Right cardiac atrium (tissue), 5 donors: ENCODE measurements at regions not wholly inside any gene's neighbourhood (a gene's known extent, or its start where the extent isn't known, plus 50 kb on each side); places are given as distances from the start of the nearest gene placed in this dataset.

ENCODE experiments used
- ATAC-seq, 2 donors: fragments of 200-7000 bp; cut with Tn5 transposase; one replicate each; pipeline versions ENCODE4 v1.8.0 to v1.9.1; 2020; ENCODE audit warnings: moderate library complexity in 2 of 2, mild to moderate bottlenecking in 1 of 2
- DNase-seq, 3 donors: peaks; one replicate each; pipeline ENCODE4 v3.0.0-alpha.2; 2020
- H3K27ac ChIP-seq: one replicate; pipeline ENCODE4 v1.5.1; 2013; ENCODE audit warnings: mild to moderate bottlenecking, low read length, control low read depth, moderate library complexity
- H3K27me3 ChIP-seq: one replicate; pipeline ENCODE4 v1.6.1; 2013; ENCODE audit not compliant: control insufficient read depth, insufficient read depth
- H3K4me1 ChIP-seq: one replicate; pipeline ENCODE4 v1.6.1; 2013; ENCODE audit warnings: low read length; ENCODE audit not compliant: control insufficient read depth, insufficient read depth
- H3K4me3 ChIP-seq: one replicate; pipeline ENCODE4 v1.5.1; 2013; ENCODE audit warnings: low read length, control low read depth
- H3K9me3 ChIP-seq: one replicate; pipeline ENCODE4 v1.6.1; 2013; ENCODE audit warnings: low read length; ENCODE audit not compliant: control insufficient read depth
- WGBS: extraction: QIAGEN DNeasy Blood & Tissue Kit; methylation state at CpG from one replicate; pipeline ENCODE4 v1.1.7; 2013; 5-methylcytosine and 5-hydroxymethylcytosine counted together
- intact Hi-C, 4 donors: fragments of 100-400 bp; cut with DNase I; formaldehyde crosslinking; loops; one replicate each; pipeline versions ENCODE4 v1.11.0 to v1.14.0; 2022 to 2023
- donor health status: healthy with polysubstance abuse.
- donor health status: DM: no; HTN: yes; CAD: no.
- donor health status: DM: no; HTN: no; CAD: no.
- donor health status: DM: no; HTN: yes; CAD: no; lungs with severe emphysema.
- donor health status: DM: yes; HTN: yes; CAD: no.

DNA sequence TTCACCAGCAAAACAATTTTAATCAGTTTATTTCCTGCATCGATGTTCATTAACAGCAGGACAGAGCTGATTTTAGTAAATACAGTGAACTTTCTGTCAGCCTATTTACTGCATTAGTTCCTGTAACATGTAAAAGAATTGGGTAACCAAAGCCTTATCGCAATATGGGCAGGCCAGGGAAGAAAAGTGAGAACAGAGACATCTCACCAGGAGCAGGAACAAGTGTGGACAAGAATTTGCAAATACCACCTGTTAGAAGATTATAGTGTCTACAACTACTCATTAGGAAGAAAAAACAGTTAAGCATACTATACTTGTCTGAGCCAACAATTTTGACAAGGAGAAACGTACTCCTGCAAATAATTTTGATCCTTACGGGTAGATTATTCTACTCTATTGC is 1293.9 kb downstream of the PLA2G4A start:
- Histone ChIP-seq H3K4me1 (no peaks in the 10 kb centered on the region), H3K4me3 (no peak overlapping the region), H3K27ac (no peak overlapping the region), H3K27me3 (no peaks in the 10 kb centered on the region), H3K9me3 (no peaks in the 10 kb centered on the region)
- 69% methylated on average over 4 of the region's 4 CpGs for WGBS
- no peak for ATAC-seq
- no peak for DNase-seq
- intact Hi-C loops = no loop called here

GRCh38 chr1:188127507-188127906 is 1298.8 kb downstream of the PLA2G4A start:
- 77% methylated on average over 1 of the region's 1 CpG for WGBS
- ATAC-seq = no peak

DNA sequence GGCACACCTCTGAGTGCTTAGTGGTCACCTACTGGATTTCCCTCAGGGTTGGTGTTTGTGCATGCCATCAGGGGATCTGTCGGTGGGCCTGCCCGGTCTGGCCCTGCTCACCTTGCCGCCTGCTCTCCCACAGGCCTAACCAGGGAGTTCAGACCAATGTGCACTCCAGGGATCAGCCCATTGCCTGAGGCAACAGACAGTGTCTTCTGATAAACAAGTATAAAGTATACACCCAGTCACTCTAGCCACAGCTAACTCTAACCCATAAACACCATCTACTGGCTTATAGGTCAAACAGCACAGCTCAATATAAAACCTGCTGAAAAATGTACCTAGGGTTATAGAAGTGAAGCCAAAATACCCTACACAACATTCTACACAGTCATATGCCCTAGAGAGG is 1300.0 kb downstream of the PLA2G4A start:
- WGBS = 89% methylated on average over 3 of the region's 3 CpGs
- no peak for ATAC-seq
- no peaks in the 10 kb centered on the region for H3K4me1 ChIP-seq
- intact Hi-C loops = no loop called here
- no peak overlapping the region for H3K27ac ChIP-seq
- H3K9me3 ChIP-seq = no peaks in the 10 kb centered on the region
- no peaks in the 10 kb centered on the region for H3K27me3 ChIP-seq
- peak in 1 of 3 donors; percentile 7 for DNase-seq
- H3K4me3 ChIP-seq = no peak overlapping the region

More at GRCh38 chr1:188127507-188127906, 1298.8 kb downstream of the PLA2G4A start:
- intact Hi-C loops = no loop called here
- no peak overlapping the region for H3K27ac ChIP-seq
- no peak overlapping the region for H3K4me3 ChIP-seq
- no peaks in the 10 kb centered on the region for H3K9me3 ChIP-seq
- no peak for DNase-seq
- H3K4me1 ChIP-seq = no peaks in the 10 kb centered on the region
- no peaks in the 10 kb centered on the region for H3K27me3 ChIP-seq

DNA sequence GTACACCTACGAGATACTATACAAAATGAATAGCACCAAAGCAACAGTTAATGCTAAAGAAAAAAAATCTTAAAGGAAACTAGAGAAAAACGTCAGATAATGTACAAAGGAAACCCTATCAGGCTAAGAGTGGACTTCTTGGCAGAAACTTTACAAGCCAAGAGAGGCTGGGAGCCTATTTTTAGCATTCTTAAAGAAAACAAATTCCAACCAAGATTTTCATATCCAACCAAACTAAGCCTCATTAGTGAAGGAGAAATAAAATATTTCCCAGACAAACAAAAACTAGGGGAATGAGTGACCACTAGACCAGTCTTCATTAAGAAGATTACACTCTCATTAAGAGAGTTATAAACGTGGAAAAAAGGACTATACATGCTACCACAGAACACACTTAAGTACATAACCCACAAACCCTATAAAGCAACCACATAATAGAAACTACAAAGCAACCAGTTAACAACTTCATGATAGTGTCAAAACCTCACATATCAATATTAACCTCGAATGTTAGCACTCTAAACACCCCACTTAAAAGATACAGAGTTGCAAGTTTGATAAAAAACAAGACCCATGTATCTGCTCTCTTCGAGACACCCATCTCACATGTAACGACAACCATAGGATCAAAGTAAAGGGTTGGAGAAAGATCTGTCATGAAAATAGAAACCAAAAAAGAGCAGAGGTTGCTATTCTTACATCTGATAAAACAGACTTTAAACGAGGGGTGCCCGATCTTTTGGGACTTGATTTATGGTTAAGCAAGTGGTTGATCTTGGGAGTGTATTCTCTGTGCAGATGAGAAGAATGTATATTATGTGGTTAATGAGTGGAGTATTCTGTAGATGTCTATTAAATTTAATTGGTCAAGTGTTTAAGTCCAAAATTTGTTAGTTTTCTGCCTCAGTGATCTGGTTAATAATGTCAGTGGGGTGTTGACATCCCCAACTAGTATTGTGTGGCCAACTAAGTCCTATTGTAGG is 1301.4 kb downstream of the PLA2G4A start:
- Histone ChIP-seq H3K27ac (no peak overlapping the region), H3K4me3 (no peak overlapping the region), H3K4me1 (no peaks in the 10 kb centered on the region), H3K27me3 (no peaks in the 10 kb centered on the region), H3K9me3 (no peaks in the 10 kb centered on the region)
- intact Hi-C loops = no loop called here
- no peak for DNase-seq
- WGBS = 68% methylated on average over 8 of the region's 8 CpGs
- ATAC-seq = no peak

DNA sequence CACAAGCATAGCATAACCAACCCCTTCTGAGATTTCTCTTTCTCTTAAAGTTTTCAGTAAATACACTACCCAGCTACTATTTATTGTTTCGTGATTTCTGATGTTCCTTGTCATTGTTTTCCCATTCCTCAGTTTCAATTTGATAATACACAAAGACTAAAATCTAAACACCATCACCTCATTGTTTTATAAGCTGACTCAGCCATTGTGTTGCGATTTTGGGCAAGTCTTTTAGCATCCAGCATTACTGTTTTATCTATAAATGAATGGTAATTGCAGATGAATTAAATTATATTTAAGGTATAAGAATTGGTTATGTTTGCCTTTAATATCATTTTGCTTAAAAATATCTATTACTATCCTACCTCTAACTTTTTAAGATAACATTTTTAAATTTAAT is 1308.5 kb downstream of the PLA2G4A start:
- DNase-seq (no peak), ATAC-seq (no peak)
- intact Hi-C loops = no loop called here
- Histone ChIP-seq H3K4me1 (no peaks in the 10 kb centered on the region), H3K4me3 (no peak overlapping the region), H3K27me3 (no peaks in the 10 kb centered on the region), H3K27ac (no peak overlapping the region), H3K9me3 (no peaks in the 10 kb centered on the region)
- WGBS = 61% methylated on average over 2 of the region's 2 CpGs

DNA sequence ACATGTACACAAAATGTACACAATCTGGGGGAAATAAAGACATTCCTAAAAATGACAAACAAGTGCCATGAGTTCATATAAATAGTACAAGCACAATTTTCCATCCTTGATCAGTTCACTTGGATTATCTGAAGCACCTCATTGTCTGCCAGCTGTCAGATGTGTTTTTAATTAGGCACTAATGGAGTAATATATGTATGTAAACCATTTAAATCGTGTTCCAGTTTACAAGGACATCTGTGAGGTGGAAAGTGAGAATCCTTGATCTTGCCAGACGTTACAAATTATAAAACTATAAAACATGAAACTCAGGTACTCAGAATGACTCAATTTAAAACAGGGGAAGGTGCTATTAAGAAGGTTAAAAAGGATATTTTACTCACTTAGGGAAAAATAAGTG is 1312.2 kb downstream of the PLA2G4A start:
- ATAC-seq = no peak

GRCh38 chr1:188154196-188154595 is 1325.4 kb downstream of the PLA2G4A start:
- H3K27me3 ChIP-seq = no peaks in the 10 kb centered on the region
- WGBS = 94% methylated on average over 11 of the region's 11 CpGs
- no peak overlapping the region for H3K4me3 ChIP-seq
- H3K4me1 ChIP-seq = no peaks in the 10 kb centered on the region
- H3K27ac ChIP-seq = no peak overlapping the region
- no peak for ATAC-seq
- H3K9me3 ChIP-seq = no peaks in the 10 kb centered on the region
- intact Hi-C loops = no loop called here
- DNase-seq = no peak

More for the DNA sequence above, 1312.2 kb downstream of the PLA2G4A start:
- Histone ChIP-seq H3K27me3 (no peaks in the 10 kb centered on the region), H3K27ac (no peak overlapping the region), H3K9me3 (no peaks in the 10 kb centered on the region), H3K4me3 (no peak overlapping the region), H3K4me1 (no peaks in the 10 kb centered on the region)
- DNase-seq = no peak
- 73% methylated on average over 2 of the region's 2 CpGs for WGBS
- intact Hi-C loops = no loop called here

- no peaks in the 10 kb centered on the region for H3K9me3 ChIP-seq
- ATAC-seq = no peak
- WGBS = 48% methylated on average over 3 of the region's 3 CpGs
These were observed 1326.0 kb downstream of the PLA2G4A start for GRCh38 chr1:188154761-188155160.

DNA sequence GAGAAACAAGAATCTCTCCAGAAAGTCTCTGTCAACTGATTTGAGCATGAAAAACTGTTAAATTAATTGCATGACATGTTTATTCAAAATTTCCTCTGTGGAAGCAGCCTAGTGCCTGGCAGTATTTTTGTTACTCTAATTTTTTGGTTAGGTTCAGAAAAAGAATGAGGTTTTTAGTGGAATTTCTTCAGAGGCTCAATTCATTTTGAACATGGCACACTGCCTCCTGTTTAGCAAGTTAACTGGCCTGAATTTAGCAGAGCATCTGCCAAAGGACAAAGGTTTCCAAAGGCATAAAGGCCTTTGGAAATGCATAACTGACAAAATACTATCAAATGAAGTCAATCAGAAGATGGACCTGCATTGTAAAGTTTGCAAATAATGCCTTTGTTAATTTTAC is 1326.5 kb downstream of the PLA2G4A start:
- Histone ChIP-seq H3K27ac (no peak overlapping the region), H3K4me3 (no peak overlapping the region), H3K9me3 (no peaks in the 10 kb centered on the region), H3K27me3 (no peaks in the 10 kb centered on the region), H3K4me1 (no peaks in the 10 kb centered on the region)
- no peak for ATAC-seq
- intact Hi-C loops = no loop called here
- no peak for DNase-seq

More at GRCh38 chr1:188154761-188155160, 1326.0 kb downstream of the PLA2G4A start:
- intact Hi-C loops = no loop called here
- no peak for DNase-seq
- H3K4me1 ChIP-seq = no peaks in the 10 kb centered on the region
- H3K27ac ChIP-seq = no peak overlapping the region
- H3K4me3 ChIP-seq = no peak overlapping the region
- no peaks in the 10 kb centered on the region for H3K27me3 ChIP-seq

DNA sequence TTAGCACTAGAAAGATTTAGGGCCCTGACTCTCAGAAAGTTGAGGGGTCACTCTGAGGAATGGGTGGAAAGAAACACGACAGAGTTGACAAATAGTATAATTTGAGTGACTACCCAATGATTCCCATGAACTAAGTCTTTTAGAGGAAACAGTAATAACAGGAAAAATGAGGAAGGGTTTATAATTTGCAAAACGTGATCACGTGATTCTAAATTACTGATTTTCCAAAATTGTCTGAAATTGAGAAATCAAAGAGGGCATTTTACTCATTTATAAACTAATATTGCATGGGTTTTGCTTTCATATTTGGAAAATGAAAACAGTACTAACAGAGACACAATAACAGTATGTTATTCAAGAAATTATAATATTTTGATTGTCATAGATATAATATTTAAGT is 1335.7 kb downstream of the PLA2G4A start:
- no peaks in the 10 kb centered on the region for H3K4me1 ChIP-seq
- ATAC-seq (no peak), DNase-seq (no peak)
- H3K9me3 ChIP-seq = no peaks in the 10 kb centered on the region
- 87% methylated on average over 3 of the region's 3 CpGs for WGBS
- intact Hi-C loops = no loop called here
- H3K4me3 ChIP-seq = no peak overlapping the region
- no peak overlapping the region for H3K27ac ChIP-seq
- no peaks in the 10 kb centered on the region for H3K27me3 ChIP-seq

DNA sequence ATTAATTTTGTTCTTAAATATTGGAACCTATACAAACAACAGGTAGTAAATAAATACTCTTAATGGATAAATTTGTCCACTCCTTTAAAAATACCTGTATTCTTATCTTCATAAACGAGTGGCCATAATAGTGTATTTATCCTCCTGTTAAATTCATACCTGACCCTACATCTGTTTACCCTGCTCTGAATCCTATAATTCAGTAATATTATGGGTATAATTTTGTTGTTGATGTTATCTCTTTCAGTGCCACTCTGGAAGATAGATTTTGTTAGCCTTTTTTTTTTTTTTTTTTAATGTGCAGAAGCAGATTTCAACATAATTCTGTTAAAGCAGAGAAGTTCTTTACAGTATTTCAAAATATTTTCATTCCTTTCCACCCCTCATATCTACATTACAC is 1337.9 kb downstream of the PLA2G4A start:
- Histone ChIP-seq H3K9me3 (no peaks in the 10 kb centered on the region), H3K4me3 (no peak overlapping the region), H3K27me3 (no peaks in the 10 kb centered on the region), H3K27ac (no peak overlapping the region), H3K4me1 (no peaks in the 10 kb centered on the region)
- DNase-seq (no peak), ATAC-seq (no peak)
- intact Hi-C loops = no loop called here
- WGBS = 84% methylated on average over 1 of the region's 1 CpG
